HG03520 (cell line): ENCODE measurements at regions not wholly inside any gene's neighbourhood (a gene's known extent, or its start where the extent isn't known, plus 50 kb on each side); places are given as distances from the start of the nearest gene placed in this dataset.

Experiments used
- ATAC-seq: cut with Tn5 transposase; IDR thresholded peaks from one replicate; pipeline ENCODE4 v1.9.1; 2021; ENCODE audit warnings: mild to moderate bottlenecking, moderate library complexity; ENCODE audit not compliant: unreplicated experiment

- no peak for ATAC-seq
Observed at GRCh38 chr2:5985536-5986385, 293.6 kb downstream of the SOX11 start.

- no peak for ATAC-seq
Observed at GRCh38 chr2:5986801-5987787, 294.9 kb downstream of the SOX11 start.

- no peak for ATAC-seq
Observed at GRCh38 chr2:5988120-5988519, 295.9 kb downstream of the SOX11 start.

- ATAC-seq, result no peak
Observed at GRCh38 chr2:5990086-5990485, 297.9 kb downstream of the SOX11 start.

GRCh38 chr2:5991305-5991968 is 299.3 kb downstream of the SOX11 start:
- ATAC-seq, result no peak

GRCh38 chr2:5995832-5996231 is 303.6 kb downstream of the SOX11 start:
- ATAC-seq, result no peak

GRCh38 chr2:6008186-6008585 is 316.0 kb downstream of the SOX11 start:
- no peak for ATAC-seq

- no peak for ATAC-seq
Observed at GRCh38 chr2:6008726-6009125, 316.5 kb downstream of the SOX11 start.

- no peak for ATAC-seq
Observed at GRCh38 chr2:6010163-6010562, 318.0 kb downstream of the SOX11 start.

GRCh38 chr2:6011921-6012320 is 319.7 kb downstream of the SOX11 start:
- ATAC-seq, result no peak

- ATAC-seq, result no peak
Observed at GRCh38 chr2:6017736-6018286, 325.6 kb downstream of the SOX11 start.

GRCh38 chr2:6024229-6024628 is 332.0 kb downstream of the SOX11 start:
- ATAC-seq, result no peak

- ATAC-seq, result no peak
Observed at GRCh38 chr2:6024784-6025183, 332.6 kb downstream of the SOX11 start.

- no peak for ATAC-seq
Observed at GRCh38 chr2:6025391-6025790, 333.2 kb downstream of the SOX11 start.

GRCh38 chr2:6027066-6027465 is 334.9 kb downstream of the SOX11 start:
- no peak for ATAC-seq

GRCh38 chr2:6031200-6031867 is 339.1 kb downstream of the SOX11 start:
- no peak for ATAC-seq

- ATAC-seq, result no peak
Observed at GRCh38 chr2:6036211-6036610, 344.0 kb downstream of the SOX11 start.

- no peak for ATAC-seq
Observed at GRCh38 chr2:6043238-6043637, 351.1 kb downstream of the SOX11 start.

GRCh38 chr2:6052649-6053048 is 360.5 kb downstream of the SOX11 start:
- no peak for ATAC-seq

- no peak for ATAC-seq
Observed at GRCh38 chr2:6053743-6054142, 361.6 kb downstream of the SOX11 start.
